Spleen (tissue), 11 donors: ENCODE measurements at regions not wholly inside any gene's neighbourhood (a gene's known extent, or its start where the extent isn't known, plus 50 kb on each side); places are given as distances from the start of the nearest gene placed in this dataset.

Experiments
- DNase-seq: peaks from one replicate; pipeline ENCODE4 v3.0.0-alpha.2; 2020
- H3K27ac ChIP-seq, 8 donors: fragments of 200-600 bp; sonication (generic) in 7 of 8; 1 replicate in 4 of 8; 2 replicates in 4 of 8; pipeline versions ENCODE4 v1.5.0 to v1.8.0; 2016 to 2021; ENCODE audit warnings: inconsistent platforms in 4 of 8, mild to moderate bottlenecking in 4 of 8, moderate library complexity in 1 of 8
- H3K27me3 ChIP-seq, 7 donors: fragments of 200-600 bp; sonication (generic) in 6 of 7; replicated peaks in 1 of 7; 1 replicate in 4 of 7; 2 replicates in 3 of 7; pipeline versions ENCODE4 v1.5.0 to v1.8.0; 2016 to 2021; ENCODE audit warnings: inconsistent platforms in 3 of 7, mild to moderate bottlenecking in 1 of 7
- H3K36me3 ChIP-seq, 6 donors: fragments of 200-600 bp; sonication (generic) in 5 of 6; 1 replicate in 4 of 6; 2 replicates in 2 of 6; pipeline versions ENCODE4 v1.5.0 to v1.8.0; 2016 to 2021; ENCODE audit warnings: inconsistent platforms in 2 of 6
- H3K4me1 ChIP-seq, 6 donors: fragments of 200-600 bp; sonication (generic) in 5 of 6; 1 replicate in 3 of 6; 2 replicates in 3 of 6; pipeline versions ENCODE4 v1.5.0 to v1.8.0; 2016 to 2021; ENCODE audit warnings: inconsistent platforms in 3 of 6
- H3K4me3 ChIP-seq, 8 donors: fragments of 200-600 bp; sonication (generic) in 7 of 8; 1 replicate in 4 of 8; 2 replicates in 4 of 8; pipeline versions ENCODE4 v1.5.0 to v1.8.0; 2016 to 2021; ENCODE audit warnings: inconsistent platforms in 4 of 8, mild to moderate bottlenecking in 4 of 8, moderate library complexity in 2 of 8
- H3K9me3 ChIP-seq, 8 donors: fragments of 200-600 bp; sonication (generic) in 7 of 8; 1 replicate in 4 of 8; 2 replicates in 4 of 8; pipeline versions ENCODE4 v1.5.0 to v1.8.0; 2016 to 2021; ENCODE audit warnings: inconsistent platforms in 4 of 8
- POLR2A ChIP-seq, 3 donors: fragments of 450-650 bp; IDR thresholded peaks; one replicate each; pipeline ENCODE4 v1.5.1; 2017; ENCODE audit warnings: antibody characterized with exemption in 3 of 3, mild to moderate bottlenecking in 1 of 3
- POLR2AphosphoS5 ChIP-seq, 3 donors: sonication (generic); formaldehyde crosslinking; IDR thresholded peaks; one replicate each; pipeline ENCODE4 v1.5.1; 2017; ENCODE audit warnings: antibody characterized with exemption in 3 of 3
- WGBS, 5 donors: extraction: QIAGEN DNeasy Blood & Tissue Kit in 3 of 5; methylation state at CpG; one replicate each; pipeline versions ENCODE4 v1.1.5 to v1.1.7; 2013 to 2018; 5-methylcytosine and 5-hydroxymethylcytosine counted together
- intact Hi-C: fragments of 100-400 bp; cut with DNase I; formaldehyde crosslinking; loops from one replicate; pipeline ENCODE4 v1.15.0; 2023; ENCODE audit warnings: low total_unique reads
- TF ChIP-seq, protein P1 (sequence below), 11 experiments: fragments of 200-600 bp in 7 of 11; fragments of 450-650 bp in 4 of 11; sonication (generic) in 4 of 11; IDR thresholded peaks in 8 of 11; conservative IDR thresholded peaks in 3 of 11; 1 replicate in 7 of 11; 2 replicates in 4 of 11; pipeline versions ENCODE4 v1.4.0 to v1.8.0; 2016 to 2021; ENCODE audit warnings: antibody characterized with exemption in 11 of 11, inconsistent platforms in 4 of 11, mild to moderate bottlenecking in 1 of 11
- donor health status: healthy with polysubstance abuse.
- donor health status: DM: no; HTN: no; CAD: no; lungs with moderate emphysema.
- donor health status: DM: no; HTN: no; CAD: no.
- donor health status: Bipolar disorder and iron deficiency.
- donor health status: healthy.
- donor health status: DM: no; HTN: no; CAD: no.
- donor health status: DM: yes; HTN: yes; CAD: no.

DNA sequence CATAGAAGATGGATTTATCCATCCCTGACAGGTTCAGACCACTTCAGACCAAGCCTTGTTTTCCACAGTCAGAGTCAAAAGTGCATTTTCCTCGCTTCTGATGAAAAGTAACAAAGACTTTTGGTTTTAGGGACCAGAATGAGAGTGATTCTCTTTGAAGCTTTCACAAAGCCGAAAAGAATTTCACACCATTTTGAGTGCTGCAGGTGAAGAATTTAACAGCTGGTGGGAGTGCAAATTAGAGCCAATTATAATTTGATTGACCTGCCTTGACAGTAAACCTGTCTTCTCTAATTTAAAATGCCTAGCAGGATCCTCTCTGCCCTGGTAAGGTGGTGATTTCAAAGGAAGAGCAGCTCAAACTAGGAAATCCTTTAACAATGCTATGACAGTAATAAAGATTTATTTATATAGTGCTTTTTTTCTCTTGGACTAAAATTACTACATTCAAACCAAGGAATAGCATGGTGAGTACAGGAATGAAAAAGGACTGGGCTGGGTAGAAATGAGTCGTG is 241.6 kb downstream of the HRH4 start:
- TF ChIP-seq, protein P1, sequence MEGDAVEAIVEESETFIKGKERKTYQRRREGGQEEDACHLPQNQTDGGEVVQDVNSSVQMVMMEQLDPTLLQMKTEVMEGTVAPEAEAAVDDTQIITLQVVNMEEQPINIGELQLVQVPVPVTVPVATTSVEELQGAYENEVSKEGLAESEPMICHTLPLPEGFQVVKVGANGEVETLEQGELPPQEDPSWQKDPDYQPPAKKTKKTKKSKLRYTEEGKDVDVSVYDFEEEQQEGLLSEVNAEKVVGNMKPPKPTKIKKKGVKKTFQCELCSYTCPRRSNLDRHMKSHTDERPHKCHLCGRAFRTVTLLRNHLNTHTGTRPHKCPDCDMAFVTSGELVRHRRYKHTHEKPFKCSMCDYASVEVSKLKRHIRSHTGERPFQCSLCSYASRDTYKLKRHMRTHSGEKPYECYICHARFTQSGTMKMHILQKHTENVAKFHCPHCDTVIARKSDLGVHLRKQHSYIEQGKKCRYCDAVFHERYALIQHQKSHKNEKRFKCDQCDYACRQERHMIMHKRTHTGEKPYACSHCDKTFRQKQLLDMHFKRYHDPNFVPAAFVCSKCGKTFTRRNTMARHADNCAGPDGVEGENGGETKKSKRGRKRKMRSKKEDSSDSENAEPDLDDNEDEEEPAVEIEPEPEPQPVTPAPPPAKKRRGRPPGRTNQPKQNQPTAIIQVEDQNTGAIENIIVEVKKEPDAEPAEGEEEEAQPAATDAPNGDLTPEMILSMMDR (IDR thresholded peaks at IDR 0.05 in 8 of 11, conservative IDR thresholded peaks at IDR 0.05 in 3 of 11) = no peak
- TF ChIP-seq POLR2AphosphoS5 (IDR thresholded peaks at IDR 0.05) = no peak
- TF ChIP-seq POLR2A (IDR thresholded peaks at IDR 0.05) = no peak
- intact Hi-C loops = no loop called here
- Histone ChIP-seq H3K4me1 (no peaks in the 10 kb centered on the region), H3K27me3 (peaks cover 0 to 12% (median 0%) of the 10 kb centered on the region in 7 donors), H3K9me3 (peaks cover 0 to 14% (median 8%) of the 10 kb centered on the region in 8 donors), H3K27ac (no peak overlapping the region), H3K4me3 (no peak overlapping the region), H3K36me3 (no peaks in the 10 kb centered on the region)
- DNase-seq = no peak
- WGBS, 5 donors = 54 to 75% (median 62%) methylated on average over 3 of the region's 3 CpGs

DNA sequence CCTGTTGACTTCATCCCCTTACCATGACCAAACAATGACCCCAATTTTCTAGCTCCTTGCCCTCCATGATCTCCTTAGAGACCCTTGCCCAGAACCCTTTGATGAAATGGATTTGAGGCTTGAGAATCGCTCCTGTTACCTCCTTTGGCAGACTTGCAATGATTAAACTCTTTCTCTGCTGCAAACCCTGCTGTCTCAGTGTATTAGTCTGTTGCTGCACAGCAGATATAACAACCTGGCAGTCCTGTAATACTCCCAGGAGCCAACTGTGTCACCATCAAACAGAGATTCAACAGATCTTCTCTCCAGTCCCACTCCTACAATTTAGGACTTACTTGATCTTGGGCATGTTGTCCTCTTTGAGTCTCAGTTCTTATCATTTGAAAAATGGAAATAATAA is 242.9 kb downstream of the HRH4 start:
- WGBS, 5 donors = 79 to 97% (median 86%) methylated on average over 1 of the region's 1 CpG
- DNase-seq = no peak
- Histone ChIP-seq H3K36me3 (no peaks in the 10 kb centered on the region), H3K9me3 (peaks cover 0 to 14% (median 8%) of the 10 kb centered on the region in 8 donors), H3K4me3 (no peak overlapping the region), H3K4me1 (no peaks in the 10 kb centered on the region), H3K27me3 (peaks cover 0 to 12% (median 0%) of the 10 kb centered on the region in 7 donors), H3K27ac (no peak overlapping the region)
- intact Hi-C loops = no loop called here
- no peak for TF ChIP-seq POLR2AphosphoS5 (IDR thresholded peaks at IDR 0.05)
- TF ChIP-seq, protein P1 (IDR thresholded peaks at IDR 0.05 in 8 of 11, conservative IDR thresholded peaks at IDR 0.05 in 3 of 11) = no peak
- TF ChIP-seq POLR2A (IDR thresholded peaks at IDR 0.05) = no peak

DNA sequence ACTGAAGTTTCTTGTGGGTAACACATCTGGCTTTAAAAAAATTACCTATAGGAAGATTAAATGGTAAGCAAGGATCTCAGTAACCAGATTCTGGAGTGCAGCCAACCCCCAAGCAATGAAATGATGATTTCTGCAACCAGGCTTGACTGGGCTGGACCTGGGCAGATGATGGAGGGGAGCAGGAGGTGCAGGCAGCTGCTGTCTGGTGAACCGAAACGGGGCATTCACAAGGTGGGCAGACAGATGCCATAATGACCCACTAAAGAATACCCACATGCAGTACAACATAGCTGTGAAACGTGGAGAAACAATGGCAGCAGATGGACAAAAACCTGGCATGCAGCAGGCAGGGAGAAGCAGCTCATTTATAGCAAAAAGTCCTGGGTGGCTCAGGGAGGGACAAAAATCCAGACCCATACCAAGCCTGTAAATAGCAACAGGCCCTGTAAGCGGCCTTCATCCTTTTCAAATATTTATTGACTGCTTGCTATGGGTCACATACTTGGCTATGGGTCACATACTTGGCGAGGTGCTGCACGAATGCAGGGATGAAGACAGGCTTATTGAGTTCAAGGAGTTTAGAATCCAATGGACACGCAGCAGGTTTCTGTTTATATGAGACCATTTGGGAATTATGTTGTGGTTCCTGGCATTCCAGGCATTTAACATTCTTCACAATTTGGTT is 244.7 kb downstream of the HRH4 start:
- no peak overlapping the region for H3K4me3 ChIP-seq
- intact Hi-C loops = no loop called here
- no peak overlapping the region for H3K27ac ChIP-seq
- WGBS, 5 donors = 70 to 78% (median 76%) methylated on average over 7 of the region's 7 CpGs
- no peaks in the 10 kb centered on the region for H3K4me1 ChIP-seq
- H3K36me3 ChIP-seq = no peaks in the 10 kb centered on the region
- H3K9me3 ChIP-seq = peaks cover 0 to 14% (median 8%) of the 10 kb centered on the region in 8 donors
- H3K27me3 ChIP-seq = peaks cover 0 to 6% (median 0%) of the 10 kb centered on the region in 7 donors
- TF ChIP-seq POLR2AphosphoS5 (IDR thresholded peaks at IDR 0.05) = no peak
- no peak for TF ChIP-seq POLR2A (IDR thresholded peaks at IDR 0.05)
- TF ChIP-seq, protein P1 (IDR thresholded peaks at IDR 0.05 in 8 of 11, conservative IDR thresholded peaks at IDR 0.05 in 3 of 11) = no peak
- no peak for DNase-seq

DNA sequence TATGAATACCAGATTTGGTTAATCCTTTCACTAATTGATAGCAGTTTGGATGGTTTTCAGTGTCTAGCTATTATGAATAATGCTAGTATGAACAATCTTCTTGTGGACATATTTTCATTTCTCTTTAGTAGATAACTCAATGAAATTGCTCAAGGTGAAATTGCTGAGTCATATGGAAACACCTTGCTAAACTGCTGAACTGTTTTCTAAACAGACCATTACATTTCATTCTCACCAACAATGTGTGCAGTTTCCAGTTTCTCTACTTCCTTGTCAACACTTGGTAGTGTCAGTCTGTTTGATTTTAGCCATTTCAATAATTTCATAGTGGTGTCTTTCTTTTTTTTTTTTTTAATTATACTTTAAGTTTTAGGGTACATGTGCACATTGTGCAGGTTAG is 250.0 kb downstream of the HRH4 start:
- no peaks in the 10 kb centered on the region for H3K4me1 ChIP-seq

More for the DNA sequence above, 250.0 kb downstream of the HRH4 start:
- H3K36me3 ChIP-seq = no peaks in the 10 kb centered on the region
- H3K27ac ChIP-seq = no peak overlapping the region
- DNase-seq = no peak
- intact Hi-C loops = no loop called here
- H3K9me3 ChIP-seq = peaks cover 0 to 4% (median 0%) of the 10 kb centered on the region in 8 donors
- H3K4me3 ChIP-seq = no peak overlapping the region
- no peaks in the 10 kb centered on the region for H3K27me3 ChIP-seq
- TF ChIP-seq POLR2A (IDR thresholded peaks at IDR 0.05) (no peak), POLR2AphosphoS5 (IDR thresholded peaks at IDR 0.05) (no peak)
- TF ChIP-seq, protein P1 (IDR thresholded peaks at IDR 0.05 in 8 of 11, conservative IDR thresholded peaks at IDR 0.05 in 3 of 11) = no peak
